Muscle of leg (tissue), 3 donors: ENCODE measurements at regions not wholly inside any gene's neighbourhood (a gene's known extent, or its start where the extent isn't known, plus 50 kb on each side); places are given as distances from the start of the nearest gene placed in this dataset.
"Not testable (repeated sequence)": the region's sequence is repeated elsewhere in the genome, so short reads cannot be mapped to it uniquely, and the experiment has no call there.

Experiments
- DNase-seq: peaks from one replicate; pipeline ENCODE4 v3.0.0; 2013
- H3K27ac ChIP-seq: one replicate; pipeline ENCODE4 v1.5.1; 2013; ENCODE audit warnings: mild to moderate bottlenecking, low read length, control low read depth
- H3K27me3 ChIP-seq: one replicate; pipeline ENCODE4 v1.6.1; 2013; ENCODE audit warnings: low read length; ENCODE audit not compliant: control insufficient read depth, insufficient read depth
- H3K36me3 ChIP-seq: one replicate; pipeline ENCODE4 v1.6.1; 2013; ENCODE audit warnings: low read length; ENCODE audit not compliant: control insufficient read depth, insufficient read depth
- H3K4me1 ChIP-seq: one replicate; pipeline ENCODE4 v1.6.1; 2013; ENCODE audit warnings: low read length; ENCODE audit not compliant: control insufficient read depth, insufficient read depth
- H3K4me3 ChIP-seq: one replicate; pipeline ENCODE4 v1.5.1; 2013; ENCODE audit warnings: low read length, control low read depth
- H3K9me3 ChIP-seq: replicated peaks from 2 replicates; pipeline ENCODE4 v1.6.1; 2013; ENCODE audit warnings: low read depth, low read length; ENCODE audit not compliant: control insufficient read depth
- WGBS: methylation state at CpG from one replicate; pipeline ENCODE4 v1.1.5; 2013; ENCODE audit warnings: missing lambda C conversion rate; ENCODE audit not compliant: insufficient coverage; 5-methylcytosine and 5-hydroxymethylcytosine counted together

GRCh38 chrX:27292552-27292951 is 170.6 kb downstream of the PPP4R3C start:
- DNase-seq, H3K4me3 ChIP-seq, H3K36me3 ChIP-seq, H3K9me3 ChIP-seq, H3K27me3 ChIP-seq, H3K27ac ChIP-seq, H3K4me1 ChIP-seq: not testable (repeated sequence)
- 61% methylated on average over 2 of the region's 6 CpGs for WGBS

GRCh38 chrX:27276751-27277150 is 186.4 kb downstream of the PPP4R3C start:
- H3K9me3 ChIP-seq, result no peaks in the 10 kb centered on the region
- H3K36me3 ChIP-seq, result no peaks in the 10 kb centered on the region
- no peaks in the 10 kb centered on the region for H3K4me1 ChIP-seq
- no peak overlapping the region for H3K4me3 ChIP-seq
- peaks cover 2% of the 10 kb centered on the region for H3K27me3 ChIP-seq
- no peak for DNase-seq
- WGBS, result 59% methylated on average over 3 of the region's 5 CpGs
- no peak overlapping the region for H3K27ac ChIP-seq

- Histone ChIP-seq H3K36me3 (no peaks in the 10 kb centered on the region), H3K4me1 (no peaks in the 10 kb centered on the region), H3K27ac (no peak overlapping the region), H3K27me3 (peaks cover 4% of the 10 kb centered on the region), H3K4me3 (no peak overlapping the region), H3K9me3 (peaks cover 2% of the 10 kb centered on the region)
- DNase-seq, result no peak
Measured at GRCh38 chrX:27254656-27255055, 208.5 kb downstream of the PPP4R3C start.

- Histone ChIP-seq H3K27me3 (peaks cover 2% of the 10 kb centered on the region), H3K36me3 (no peaks in the 10 kb centered on the region), H3K4me1 (no peaks in the 10 kb centered on the region), H3K9me3 (peaks cover 2% of the 10 kb centered on the region), H3K4me3 (no peak overlapping the region), H3K27ac (no peak overlapping the region)
- WGBS, result no CpG with 5 or more reads among the region's 3 CpGs
- no peak for DNase-seq
Measured at GRCh38 chrX:27251369-27251768, 211.8 kb downstream of the PPP4R3C start.

GRCh38 chrX:27242581-27242980 is 220.6 kb downstream of the PPP4R3C start:
- peak; percentile 71 for DNase-seq
- H3K27ac ChIP-seq, result no peak overlapping the region
- peaks cover 2% of the 10 kb centered on the region for H3K9me3 ChIP-seq
- H3K36me3 ChIP-seq, result no peaks in the 10 kb centered on the region
- no peaks in the 10 kb centered on the region for H3K4me1 ChIP-seq
- WGBS, result no CpG with 5 or more reads among the region's 1 CpG
- no peak overlapping the region for H3K4me3 ChIP-seq
- H3K27me3 ChIP-seq, result no peaks in the 10 kb centered on the region

- peak; percentile 75 for DNase-seq
- H3K4me3 ChIP-seq, result no peak overlapping the region
Measured at GRCh38 chrX:27241981-27242380, 221.2 kb downstream of the PPP4R3C start.

GRCh38 chrX:27240042-27240441 is 223.1 kb downstream of the PPP4R3C start:
- not testable (repeated sequence) for H3K9me3 ChIP-seq, DNase-seq, H3K4me3 ChIP-seq, H3K27me3 ChIP-seq, H3K36me3 ChIP-seq, H3K27ac ChIP-seq, H3K4me1 ChIP-seq
- 88% methylated on average over 4 of the region's 4 CpGs for WGBS

More at GRCh38 chrX:27241981-27242380, 221.2 kb downstream of the PPP4R3C start:
- Histone ChIP-seq H3K4me1 (no peaks in the 10 kb centered on the region), H3K36me3 (no peaks in the 10 kb centered on the region), H3K9me3 (peaks cover 2% of the 10 kb centered on the region), H3K27ac (no peak overlapping the region), H3K27me3 (no peaks in the 10 kb centered on the region)

GRCh38 chrX:27236681-27237080 is 226.5 kb downstream of the PPP4R3C start:
- Histone ChIP-seq H3K4me3 (no peak overlapping the region), H3K9me3 (peaks cover 2% of the 10 kb centered on the region), H3K36me3 (no peaks in the 10 kb centered on the region), H3K4me1 (no peaks in the 10 kb centered on the region), H3K27ac (no peak overlapping the region), H3K27me3 (no peaks in the 10 kb centered on the region)
- DNase-seq, result no peak

- 33% methylated on average over 1 of the region's 2 CpGs for WGBS
- peak; percentile 57 for DNase-seq
- no peaks in the 10 kb centered on the region for H3K9me3 ChIP-seq
Measured at GRCh38 chrX:27229721-27230120, 233.4 kb downstream of the PPP4R3C start.

GRCh38 chrX:27222661-27223060 is 240.5 kb downstream of the PPP4R3C start:
- 93% methylated on average over 5 of the region's 8 CpGs for WGBS
- DNase-seq, result no peak

More at GRCh38 chrX:27229721-27230120, 233.4 kb downstream of the PPP4R3C start:
- no peaks in the 10 kb centered on the region for H3K36me3 ChIP-seq
- no peaks in the 10 kb centered on the region for H3K27me3 ChIP-seq
- no peaks in the 10 kb centered on the region for H3K4me1 ChIP-seq
- H3K27ac ChIP-seq, result no peak overlapping the region
- H3K4me3 ChIP-seq, result no peak overlapping the region

GRCh38 chrX:27186671-27187070 is 276.5 kb downstream of the PPP4R3C start:
- H3K9me3 ChIP-seq, result peaks cover 2% of the 10 kb centered on the region
- H3K36me3 ChIP-seq, result no peaks in the 10 kb centered on the region
- 8% methylated on average over 2 of the region's 5 CpGs for WGBS
- DNase-seq, result peak; percentile 11
- H3K4me3 ChIP-seq, result no peak overlapping the region
- H3K27me3 ChIP-seq, result no peaks in the 10 kb centered on the region
- no peak overlapping the region for H3K27ac ChIP-seq
- H3K4me1 ChIP-seq, result no peaks in the 10 kb centered on the region

More at GRCh38 chrX:27222661-27223060, 240.5 kb downstream of the PPP4R3C start:
- Histone ChIP-seq H3K9me3 (peaks cover 2% of the 10 kb centered on the region), H3K4me1 (no peaks in the 10 kb centered on the region), H3K4me3 (no peak overlapping the region), H3K27ac (no peak overlapping the region), H3K27me3 (no peaks in the 10 kb centered on the region), H3K36me3 (no peaks in the 10 kb centered on the region)
